Adrenal gland (tissue), 9 donors: ENCODE measurements at regions not wholly inside any gene's neighbourhood (a gene's known extent, or its start where the extent isn't known, plus 50 kb on each side); places are given as distances from the start of the nearest gene placed in this dataset.

ENCODE experiments used
- DNase-seq, 7 donors: peaks; one replicate each; pipeline ENCODE4 v3.0.0-alpha.2; 2019 to 2020
- H3K27ac ChIP-seq, 5 donors: fragments of 200-600 bp; sonication (generic) in 4 of 5; 1 replicate in 3 of 5; 2 replicates in 2 of 5; pipeline versions ENCODE4 v1.5.1 to v1.8.0; 2016 to 2020; ENCODE audit warnings: mild to moderate bottlenecking in 1 of 5
- H3K27me3 ChIP-seq: fragments of 200-600 bp; 2 replicates; pipeline ENCODE4 v1.8.0; 2021
- H3K36me3 ChIP-seq, 2 donors: fragments of 200-600 bp; replicated peaks in 1 of 2; 1 replicate in 1 of 2; 2 replicates in 1 of 2; pipeline versions ENCODE4 v1.5.1 to v1.8.0; 2018 to 2022
- H3K4me1 ChIP-seq, 2 donors: fragments of 200-600 bp; replicated peaks in 1 of 2; 1 replicate in 1 of 2; 2 replicates in 1 of 2; pipeline versions ENCODE4 v1.5.1 to v1.8.0; 2018 to 2021
- H3K4me3 ChIP-seq, 4 donors: fragments of 200-600 bp; sonication (generic) in 3 of 4; one replicate each; pipeline ENCODE4 v1.5.1; 2016 to 2018
- H3K9me3 ChIP-seq, 3 donors: fragments of 200-600 bp; sonication (generic) in 1 of 3; replicated peaks in 1 of 3; 1 replicate in 2 of 3; 2 replicates in 1 of 3; pipeline versions ENCODE4 v1.5.1 to v1.8.0; 2016 to 2021
- CTCF ChIP-seq, 6 experiments: fragments of 450-650 bp in 4 of 6; fragments of 200-600 bp in 2 of 6; sonication (generic) in 1 of 6; IDR thresholded peaks; 1 replicate in 5 of 6; 2 replicates in 1 of 6; pipeline versions ENCODE4 v1.5.1 to v1.8.0; 2016 to 2021; ENCODE audit warnings: antibody characterized with exemption in 6 of 6, mild to moderate bottlenecking in 2 of 6, moderate library complexity in 1 of 6
- POLR2A ChIP-seq, 2 donors: fragments of 450-650 bp; IDR thresholded peaks; one replicate each; pipeline ENCODE4 v1.6.1; 2017; ENCODE audit warnings: antibody characterized with exemption in 2 of 2, mild to moderate bottlenecking in 2 of 2, moderate library complexity in 1 of 2
- WGBS, 4 donors: extraction: QIAGEN DNeasy Blood & Tissue Kit in 2 of 4; methylation state at CpG; one replicate each; pipeline versions ENCODE4 v1.1.5 to v1.1.7; 2013 to 2017; 5-methylcytosine and 5-hydroxymethylcytosine counted together
- intact Hi-C, 2 donors: fragments of 100-400 bp; cut with DNase I; formaldehyde crosslinking; loops; one replicate each; pipeline versions ENCODE4 v1.14.1 to v1.15.0; 2022 to 2023
- donor health status: healthy with polysubstance abuse.
- donor health status: Bipolar disorder and iron deficiency.
- donor health status: DM: yes; HTN: yes; CAD: no.
- donor health status: DM: no; HTN: no; CAD: no.
- donor health status: DM: no; HTN: no; CAD: no.

- no peak for DNase-seq
- no peaks in the 10 kb centered on the region for H3K36me3 ChIP-seq
- H3K4me1 ChIP-seq: no peaks in the 10 kb centered on the region
- no peak overlapping the region for H3K4me3 ChIP-seq
- intact Hi-C loops: no loop called here
- TF ChIP-seq POLR2A (IDR thresholded peaks at IDR 0.05) (no peak), CTCF (IDR thresholded peaks at IDR 0.05) (no peak)
- H3K9me3 ChIP-seq: no peaks in the 10 kb centered on the region
- WGBS, 4 donors: 63 to 84% (median 70%) methylated on average over 7 of the region's 7 CpGs
- no peaks in the 10 kb centered on the region for H3K27me3 ChIP-seq
- no peak overlapping the region for H3K27ac ChIP-seq
Observed at GRCh38 chr3:22587446-22587845, 615.7 kb upstream of the UBE2E2 start.

GRCh38 chr3:22593638-22594037, 609.5 kb upstream of the UBE2E2 start:
- Histone ChIP-seq H3K9me3 (no peaks in the 10 kb centered on the region), H3K4me3 (no peak overlapping the region), H3K27ac (no peak overlapping the region), H3K4me1 (no peaks in the 10 kb centered on the region), H3K36me3 (no peaks in the 10 kb centered on the region), H3K27me3 (no peaks in the 10 kb centered on the region)
- DNase-seq: no peak
- no peak for TF ChIP-seq POLR2A (IDR thresholded peaks at IDR 0.05)
- no peak for TF ChIP-seq CTCF (IDR thresholded peaks at IDR 0.05)
- intact Hi-C loops: no loop called here
- 31 to 32% (median 31%) methylated on average over 3 of the region's 3 CpGs for WGBS, 4 donors

GRCh38 chr3:22594990-22595389, 608.1 kb upstream of the UBE2E2 start:
- no peaks in the 10 kb centered on the region for H3K9me3 ChIP-seq
- intact Hi-C loops: no loop called here

GRCh38 chr3:22606461-22606860, 596.7 kb upstream of the UBE2E2 start:
- H3K27ac ChIP-seq: no peak overlapping the region
- H3K4me3 ChIP-seq: no peak overlapping the region
- no peaks in the 10 kb centered on the region for H3K27me3 ChIP-seq
- intact Hi-C loops: no loop called here
- 47 to 54% (median 52%) methylated on average over 5 of the region's 5 CpGs for WGBS, 4 donors
- TF ChIP-seq POLR2A (IDR thresholded peaks at IDR 0.05) (no peak), CTCF (IDR thresholded peaks at IDR 0.05) (no peak)
- DNase-seq: no peak
- no peaks in the 10 kb centered on the region for H3K9me3 ChIP-seq
- no peaks in the 10 kb centered on the region for H3K4me1 ChIP-seq
- H3K36me3 ChIP-seq: no peaks in the 10 kb centered on the region

More at GRCh38 chr3:22594990-22595389, 608.1 kb upstream of the UBE2E2 start:
- H3K4me3 ChIP-seq: no peak overlapping the region
- no peak for TF ChIP-seq POLR2A (IDR thresholded peaks at IDR 0.05)
- no peak for TF ChIP-seq CTCF (IDR thresholded peaks at IDR 0.05)
- no peak overlapping the region for H3K27ac ChIP-seq
- no peak for DNase-seq
- H3K36me3 ChIP-seq: no peaks in the 10 kb centered on the region
- H3K27me3 ChIP-seq: no peaks in the 10 kb centered on the region
- no peaks in the 10 kb centered on the region for H3K4me1 ChIP-seq
